K562 (cell line): ENCODE measurements at regions not wholly inside any gene's neighbourhood (a gene's known extent, or its start where the extent isn't known, plus 50 kb on each side); places are given as distances from the start of the nearest gene placed in this dataset.

Experiments used
- CTBP1 ChIP-seq: fragments of 450-650 bp; IDR thresholded peaks from 2 replicates; pipeline ENCODE4 v1.6.1; 2016; ENCODE audit warnings: borderline replicate concordance
- ELF2 ChIP-seq: fragments of 250-450 bp; sonication (Bioruptor Pico); IDR thresholded peaks from 2 replicates; pipeline ENCODE4 v1.5.0; 2021; ENCODE audit warnings: mild to moderate bottlenecking
- ETV1 ChIP-seq: fragments of 450-650 bp; conservative IDR thresholded peaks from 2 replicates; pipeline ENCODE4 v1.6.1; 2016; ENCODE audit warnings: missing genetic modification characterization, control low read depth, low read depth, missing compliant biosample characterization
- HLTF ChIP-seq: fragments of 450-650 bp; IDR thresholded peaks from 2 replicates; pipeline ENCODE4 v1.6.1; 2016
- ILK ChIP-seq: fragments of 450-650 bp; IDR thresholded peaks from 2 replicates; pipeline ENCODE4 v1.6.1; 2016; ENCODE audit warnings: missing genetic modification characterization, low read depth, mild to moderate bottlenecking, missing compliant biosample characterization, moderate library complexity, borderline replicate concordance
- KAT8 ChIP-seq: fragments of 450-650 bp; IDR thresholded peaks from 2 replicates; pipeline ENCODE4 v1.6.1; 2016; ENCODE audit warnings: low read depth, mild to moderate bottlenecking
- MYNN ChIP-seq, 2 experiments: sonication (generic); formaldehyde crosslinking in 1 of 2; IDR thresholded peaks; 2 replicates each; pipeline versions ENCODE4 v1.5.0 to v1.6.1; 2016 to 2020; ENCODE audit warnings: antibody characterized with exemption in 1 of 2, missing genetic modification reagents in 1 of 2
- NEUROD1 ChIP-seq: fragments of 150-350 bp; IDR thresholded peaks from 2 replicates; pipeline ENCODE4 v1.6.1; 2014; ENCODE audit warnings: borderline replicate concordance, low read length, low read depth; ENCODE audit not compliant: partially characterized antibody
- NFIX ChIP-seq: fragments of 250-450 bp; sonication (Bioruptor Pico); IDR thresholded peaks from 2 replicates; pipeline ENCODE4 v1.4.0; 2020; ENCODE audit warnings: low read depth, mild to moderate bottlenecking, moderate library complexity
- NFXL1 ChIP-seq: fragments of 450-650 bp; formaldehyde crosslinking; IDR thresholded peaks from 2 replicates; pipeline ENCODE4 v1.4.0; 2021; ENCODE audit warnings: mild to moderate bottlenecking
- NKRF ChIP-seq: fragments of 450-650 bp; IDR thresholded peaks from 2 replicates; pipeline ENCODE4 v1.6.1; 2016; ENCODE audit warnings: borderline replicate concordance
- PHB ChIP-seq: fragments of 250-450 bp; sonication (Bioruptor Pico); IDR thresholded peaks from 2 replicates; pipeline ENCODE4 v1.5.0; 2021
- RCOR1 ChIP-seq, 2 experiments: IDR thresholded peaks; 2 replicates each; pipeline ENCODE4 v1.6.1; 2012; ENCODE audit warnings: low read depth in 2 of 2, low read length in 2 of 2, borderline replicate concordance in 1 of 2, improper control_type of control experiment in 1 of 2
- REST ChIP-seq, 2 experiments: fragments of 450-650 bp; formaldehyde crosslinking in 1 of 2; IDR thresholded peaks; 2 replicates each; pipeline versions ENCODE4 v1.4.0 to v1.6.1; 2014 to 2020; ENCODE audit warnings: mild to moderate bottlenecking in 2 of 2, borderline replicate concordance in 1 of 2, low read depth in 1 of 2
- TCF3 ChIP-seq: sonication (generic); formaldehyde crosslinking; IDR thresholded peaks from 2 replicates; pipeline ENCODE4 v1.4.0; 2020; ENCODE audit warnings: mild to moderate bottlenecking, missing genetic modification reagents
- ZNF512 ChIP-seq: IDR thresholded peaks from 2 replicates; pipeline ENCODE4 v1.6.1; 2016; ENCODE audit warnings: missing genetic modification characterization, missing compliant biosample characterization

- TF ChIP-seq HLTF (no peak), NKRF (0 out of 2 replicates have a peak, but pooled peaks have one; percentile 50), PHB (CRISPR knock-in tag) (no peak), MYNN (IDR thresholded peaks at IDR 0.05) (0 out of 2 replicates have a peak, but pooled peaks have one; percentile 54), MYNN (CRISPR knock-in tag; IDR thresholded peaks at IDR 0.05) (no peak), ILK (tag) (no peak), CTBP1 (peak; percentile 82), REST (IDR thresholded peaks at IDR 0.05; ENCODE audit: borderline replicate concordance) (peak; percentile 79), REST (CRISPR knock-in tag; IDR thresholded peaks at IDR 0.05; ENCODE audit: low read depth) (no peak), NEUROD1 (peak; percentile 25), NFIX (CRISPR knock-in tag) (no peak), KAT8 (no peak), ELF2 (CRISPR knock-in tag) (no peak), RCOR1 (IDR thresholded peaks at IDR 0.05; ENCODE audit: borderline replicate concordance in 1 of 2, low read depth in 2 of 2, low read length in 2 of 2) (peak in 1 of 2 experiments; percentile 74; a peak in 2 of 4 replicates), NFXL1 (CRISPR knock-in tag) (no peak), ETV1 (tag) (0 out of 2 replicates have a peak, but pooled peaks have one; percentile 15), TCF3 (CRISPR knock-in tag) (0 out of 2 replicates have a peak, but pooled peaks have one; percentile 7), ZNF512 (tag) (no peak)
Observed at GRCh38 chr6:112879920-112880413, 532.8 kb downstream of the RFPL4B start (continued).
